ENCODE measurements at regions not wholly inside any gene's neighbourhood (a gene's known extent, or its start where the extent isn't known, plus 50 kb on each side); places are given as distances from the start of the nearest gene placed in this dataset.

GRCh38 chr9:18405240-18405639 lies 68.7 kb upstream of the ADAMTSL1 start:
- no peak for DNase-seq

- no peak for DNase-seq
Measured at GRCh38 chr9:18410983-18411382, 63.0 kb upstream of the ADAMTSL1 start.

- peak; percentile 74 for DNase-seq
Measured at GRCh38 chr9:18421391-18421790, 52.6 kb upstream of the ADAMTSL1 start.

- DNase-seq, result no peak
Measured at GRCh38 chr9:18422296-18423036, 51.5 kb upstream of the ADAMTSL1 start.

- DNase-seq, result no peak
Measured at GRCh38 chr9:18423791-18424531, 50.0 kb upstream of the ADAMTSL1 start.

Measured in NCI-H345 (cell line).